Prostate gland (tissue), 2 donors: ENCODE measurements at regions not wholly inside any gene's neighbourhood (a gene's known extent, or its start where the extent isn't known, plus 50 kb on each side); places are given as distances from the start of the nearest gene placed in this dataset.

Experiments
- CTCF ChIP-seq, 4 experiments: fragments of 200-600 bp in 2 of 4; fragments of 450-650 bp in 2 of 4; sonication (generic) in 2 of 4; IDR thresholded peaks; 1 replicate in 3 of 4; 2 replicates in 1 of 4; pipeline ENCODE4 v1.5.1; 2016 to 2019; ENCODE audit warnings: antibody characterized with exemption in 4 of 4, mild to moderate bottlenecking in 2 of 4, moderate library complexity in 2 of 4
- POLR2A ChIP-seq: fragments of 450-650 bp; IDR thresholded peaks from one replicate; pipeline ENCODE4 v1.6.1; 2016; ENCODE audit warnings: antibody characterized with exemption, mild to moderate bottlenecking
- POLR2AphosphoS5 ChIP-seq: sonication (generic); formaldehyde crosslinking; IDR thresholded peaks from one replicate; pipeline ENCODE4 v1.6.1; 2017; ENCODE audit warnings: antibody characterized with exemption

- TF ChIP-seq POLR2A (no peak), CTCF (IDR thresholded peaks at IDR 0.05) (no peak), POLR2AphosphoS5 (no peak)
Measured at GRCh38 chr13:47696674-47697073, 304.4 kb downstream of the SUCLA2 start.
